ENCODE measurements at regions not wholly inside any gene's neighbourhood (a gene's known extent, or its start where the extent isn't known, plus 50 kb on each side); places are given as distances from the start of the nearest gene placed in this dataset.

DNA sequence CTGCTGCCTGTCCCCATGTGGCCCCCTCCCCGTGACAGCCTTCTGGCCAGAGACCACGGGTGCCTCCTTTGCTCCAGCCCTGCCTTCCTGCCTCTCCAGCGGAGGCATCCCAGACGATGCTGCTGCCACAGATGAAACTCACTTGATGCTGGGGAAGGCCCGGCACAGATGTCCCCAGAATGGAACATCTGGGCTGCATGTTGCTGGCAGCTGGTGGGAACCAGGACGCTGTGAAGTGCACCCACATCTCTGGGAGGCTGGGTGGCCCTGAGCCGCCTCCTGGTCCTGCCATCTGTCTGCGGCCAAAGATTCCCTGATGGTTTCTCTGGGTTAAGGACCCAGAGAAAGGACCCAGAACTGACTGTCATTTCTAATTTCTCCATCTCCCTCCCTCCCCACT is 51.9 kb upstream of the PTPRS start:
- CTCF ChIA-PET: no interaction called here
- TF ChIP-seq, protein P1, sequence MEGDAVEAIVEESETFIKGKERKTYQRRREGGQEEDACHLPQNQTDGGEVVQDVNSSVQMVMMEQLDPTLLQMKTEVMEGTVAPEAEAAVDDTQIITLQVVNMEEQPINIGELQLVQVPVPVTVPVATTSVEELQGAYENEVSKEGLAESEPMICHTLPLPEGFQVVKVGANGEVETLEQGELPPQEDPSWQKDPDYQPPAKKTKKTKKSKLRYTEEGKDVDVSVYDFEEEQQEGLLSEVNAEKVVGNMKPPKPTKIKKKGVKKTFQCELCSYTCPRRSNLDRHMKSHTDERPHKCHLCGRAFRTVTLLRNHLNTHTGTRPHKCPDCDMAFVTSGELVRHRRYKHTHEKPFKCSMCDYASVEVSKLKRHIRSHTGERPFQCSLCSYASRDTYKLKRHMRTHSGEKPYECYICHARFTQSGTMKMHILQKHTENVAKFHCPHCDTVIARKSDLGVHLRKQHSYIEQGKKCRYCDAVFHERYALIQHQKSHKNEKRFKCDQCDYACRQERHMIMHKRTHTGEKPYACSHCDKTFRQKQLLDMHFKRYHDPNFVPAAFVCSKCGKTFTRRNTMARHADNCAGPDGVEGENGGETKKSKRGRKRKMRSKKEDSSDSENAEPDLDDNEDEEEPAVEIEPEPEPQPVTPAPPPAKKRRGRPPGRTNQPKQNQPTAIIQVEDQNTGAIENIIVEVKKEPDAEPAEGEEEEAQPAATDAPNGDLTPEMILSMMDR (IDR thresholded peaks at IDR 0.05; ENCODE audit: insufficient read depth, low read length, missing control alignments): no peak
- no peak for DNase-seq (ENCODE audit: low read depth, low spot score)
- H3K4me3 ChIP-seq (ENCODE audit: low read depth, low read length): no peak overlapping the region
- POLR2A ChIA-PET: no interaction called here

DNA sequence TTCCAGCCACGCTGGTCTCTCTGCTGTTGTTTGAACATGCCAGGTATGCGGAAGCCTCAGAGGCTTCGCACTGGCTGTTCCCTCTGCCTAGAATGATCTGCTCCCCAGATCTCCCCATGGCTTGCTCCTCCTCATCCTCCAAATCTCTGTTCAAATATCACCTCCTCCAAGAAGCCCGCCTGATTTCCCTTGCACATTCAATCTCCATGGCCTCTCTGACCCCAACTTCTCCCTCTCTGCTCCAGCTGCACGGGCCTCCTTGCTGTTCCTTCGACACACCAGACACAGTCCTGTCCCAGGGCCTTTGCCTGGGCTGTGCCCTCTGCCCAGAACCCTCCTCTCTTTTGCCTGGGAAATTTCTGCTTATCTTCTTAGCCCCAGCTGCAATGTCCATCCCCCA is 52.5 kb upstream of the PTPRS start:
- TF ChIP-seq, protein P1 (IDR thresholded peaks at IDR 0.05; ENCODE audit: insufficient read depth, low read length, missing control alignments): no peak
- ChIA-PET CTCF (no interaction called here), POLR2A (no interaction called here)
- H3K4me3 ChIP-seq (ENCODE audit: low read depth, low read length): no peak overlapping the region
- no peak for DNase-seq (ENCODE audit: low read depth, low spot score)

DNA sequence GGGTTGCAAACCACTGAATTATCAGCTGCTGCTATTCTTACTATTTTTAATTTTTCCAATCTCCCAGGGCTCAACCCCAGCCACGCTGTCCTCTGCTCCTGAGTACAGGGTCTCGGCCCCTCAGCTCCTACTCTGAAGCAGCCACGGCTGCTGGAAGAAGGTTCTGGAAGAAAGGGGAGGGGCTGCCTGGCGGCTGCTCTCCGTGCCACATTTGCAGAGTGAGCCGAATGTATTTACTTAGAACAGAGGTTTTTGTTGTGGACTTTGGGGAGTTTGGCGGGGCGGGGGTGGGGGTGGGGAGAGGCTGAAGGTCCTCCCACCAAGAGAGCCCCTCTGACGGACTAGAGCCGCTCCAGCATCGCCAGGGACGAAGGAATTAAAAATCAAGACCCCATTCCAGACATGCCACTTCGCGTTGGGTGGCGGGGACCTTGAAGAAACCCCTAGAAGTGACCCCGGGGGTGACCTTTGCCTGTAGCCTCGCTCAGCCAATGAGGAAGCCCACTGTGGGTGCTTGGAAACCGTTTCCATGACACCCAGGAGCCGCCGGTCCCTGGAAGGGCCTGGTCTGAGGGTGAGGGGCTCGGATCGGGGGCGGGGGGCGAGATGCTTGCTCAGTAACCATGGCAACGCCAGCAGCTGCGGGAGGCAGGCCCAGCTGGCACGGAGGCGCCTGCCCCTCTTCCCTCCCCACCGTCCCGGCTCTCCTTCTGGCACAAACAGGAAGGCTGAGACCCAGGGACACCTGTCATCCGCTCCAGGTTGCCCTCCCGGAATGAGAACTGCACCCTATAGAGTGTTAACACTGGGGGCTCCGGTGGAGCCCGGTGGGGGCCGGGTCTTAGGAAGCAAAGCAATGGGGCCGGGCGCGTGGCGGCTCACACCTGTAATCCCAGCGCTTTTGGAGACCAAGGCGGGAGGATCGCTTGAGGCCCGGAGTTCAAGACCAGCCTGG is 54.2 kb upstream of the PTPRS start:
- TF ChIP-seq, protein P1 (IDR thresholded peaks at IDR 0.05; ENCODE audit: insufficient read depth, low read length, missing control alignments): no peak
- POLR2A ChIA-PET: no interaction called here
- CTCF ChIA-PET: no interaction called here

DNA sequence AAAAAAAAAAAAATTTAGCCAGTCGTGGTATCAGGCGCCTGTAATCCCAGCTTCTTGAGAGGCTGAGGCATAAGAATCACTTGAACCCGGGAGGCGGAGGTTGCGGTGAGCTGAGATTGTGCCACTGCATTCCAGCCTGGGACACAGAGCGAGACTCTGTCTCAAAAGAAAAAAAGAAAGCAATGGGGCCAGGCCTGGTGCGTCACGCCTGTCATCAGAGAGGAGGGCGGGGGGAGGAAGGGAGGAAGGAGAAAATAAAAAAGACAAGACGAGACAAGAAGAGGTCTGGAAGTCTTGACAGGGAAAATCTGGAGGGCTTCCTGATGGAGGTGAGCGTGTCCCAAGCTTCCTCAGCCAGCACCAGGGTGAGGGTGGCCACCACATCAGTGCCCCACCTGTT is 54.9 kb upstream of the PTPRS start:
- CTCF ChIA-PET: no interaction called here
- POLR2A ChIA-PET: no interaction called here
- no peak for DNase-seq (ENCODE audit: low read depth, low spot score)
- H3K4me3 ChIP-seq (ENCODE audit: low read depth, low read length): no peak overlapping the region
- TF ChIP-seq, protein P1 (IDR thresholded peaks at IDR 0.05; ENCODE audit: insufficient read depth, low read length, missing control alignments): no peak

More for the DNA sequence above, 54.2 kb upstream of the PTPRS start:
- no peak for DNase-seq (ENCODE audit: low read depth, low spot score)
- no peak overlapping the region for H3K4me3 ChIP-seq (ENCODE audit: low read depth, low read length)

DNA sequence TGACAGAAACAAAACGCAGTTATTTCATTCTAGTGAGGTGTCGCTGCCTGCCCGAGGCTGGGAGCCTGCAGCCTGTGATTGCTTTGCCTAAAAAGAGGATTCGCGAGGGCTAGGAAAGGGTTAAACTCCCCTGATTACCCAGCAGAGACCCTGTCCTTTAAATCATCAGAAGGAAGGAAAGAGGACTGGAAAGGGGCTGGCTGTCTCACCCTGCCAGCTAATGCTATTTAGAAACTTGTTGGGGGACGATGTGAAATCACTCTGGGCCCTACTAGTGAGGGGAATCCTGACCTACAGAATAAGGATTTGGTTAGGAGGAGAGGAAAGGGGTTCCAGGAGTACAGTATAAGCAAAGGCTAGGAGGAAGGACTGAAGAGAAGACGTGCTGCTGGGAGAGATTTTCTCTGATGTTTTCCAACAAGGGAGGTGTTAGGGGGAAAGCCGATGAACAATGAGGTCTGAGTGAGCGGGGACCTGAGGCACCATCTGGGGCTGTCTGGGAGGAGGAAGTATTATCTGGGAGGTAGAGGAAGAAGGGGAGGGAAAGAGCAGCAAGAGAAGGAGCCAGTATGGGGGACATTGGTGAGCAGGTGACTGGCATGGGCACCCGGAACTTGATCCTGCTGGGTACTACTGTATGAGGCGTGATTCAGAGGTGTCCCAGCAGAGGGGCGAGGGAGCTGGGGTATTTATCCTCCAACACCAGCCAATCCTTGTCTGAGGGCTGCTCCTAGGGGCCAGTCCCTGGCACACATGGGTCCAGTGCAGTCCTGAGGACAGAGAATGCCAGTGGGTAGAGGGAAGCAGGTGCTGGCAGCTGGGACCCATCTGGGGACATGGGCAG is 55.7 kb upstream of the PTPRS start:
- POLR2A ChIA-PET: no interaction called here
- TF ChIP-seq, protein P1 (IDR thresholded peaks at IDR 0.05; ENCODE audit: insufficient read depth, low read length, missing control alignments): no peak
- no peak overlapping the region for H3K4me3 ChIP-seq (ENCODE audit: low read depth, low read length)
- no peak for DNase-seq (ENCODE audit: low read depth, low spot score)
- CTCF ChIA-PET: no interaction called here

DNA sequence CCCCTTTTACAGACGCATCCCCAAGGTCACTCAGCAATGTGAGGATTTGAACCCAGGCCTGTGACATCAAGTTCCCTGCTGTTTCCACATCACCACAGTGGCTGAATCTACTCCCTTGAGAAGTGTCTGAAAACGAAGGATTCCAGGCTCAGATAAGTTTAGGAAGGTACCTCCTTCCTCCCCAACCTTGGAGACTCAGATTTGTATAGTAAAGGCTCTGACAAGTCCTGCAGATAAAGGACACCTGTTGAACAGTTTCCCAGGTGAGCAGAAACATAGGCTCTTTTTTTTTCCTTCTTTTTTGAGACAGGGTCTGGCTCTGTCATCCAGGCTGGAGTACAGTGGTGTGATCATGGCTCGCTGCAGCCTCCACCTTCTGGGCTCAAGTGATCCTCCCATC is 56.4 kb upstream of the PTPRS start:
- ChIA-PET POLR2A (interaction anchor here (0.6 kb wide), 1 partner anchor 20 kb away, joined by 3 read pairs; no protein-coding TSS in a partner anchor), CTCF (no interaction called here)
- no peak for DNase-seq (ENCODE audit: low read depth, low spot score)
- no peak overlapping the region for H3K4me3 ChIP-seq (ENCODE audit: low read depth, low read length)
- TF ChIP-seq, protein P1 (IDR thresholded peaks at IDR 0.05; ENCODE audit: insufficient read depth, low read length, missing control alignments): no peak

Measured in AG04449 (cell line).